Adipocyte (in vitro differentiated cells): ENCODE measurements at regions not wholly inside any gene's neighbourhood (a gene's known extent, or its start where the extent isn't known, plus 50 kb on each side); places are given as distances from the start of the nearest gene placed in this dataset.

Experiments
- DNase-seq: peaks from one replicate; pipeline ENCODE4 v3.0.0-alpha.2; 2015; ENCODE audit warnings: low read depth
- H3K27me3 ChIP-seq: replicated peaks from 2 replicates; pipeline ENCODE4 v1.7.0; 2013; ENCODE audit warnings: mild to moderate bottlenecking, low read length, moderate library complexity; ENCODE audit not compliant: control insufficient read depth, insufficient read depth
- H3K36me3 ChIP-seq: 2 replicates; pipeline ENCODE4 v1.7.0; 2013; ENCODE audit warnings: low read length, mild to moderate bottlenecking, moderate library complexity; ENCODE audit not compliant: control insufficient read depth, insufficient read depth, severe bottlenecking
- H3K4me1 ChIP-seq: 2 replicates; pipeline ENCODE4 v1.7.0; 2013; ENCODE audit warnings: mild to moderate bottlenecking, low read length, moderate library complexity; ENCODE audit not compliant: control insufficient read depth, insufficient read depth
- H3K4me3 ChIP-seq: 2 replicates; pipeline ENCODE4 v1.7.0; 2013; ENCODE audit warnings: mild to moderate bottlenecking, low read length, moderate library complexity
- H3K9ac ChIP-seq: 2 replicates; pipeline ENCODE4 v1.7.0; 2013; ENCODE audit warnings: mild to moderate bottlenecking, low read length, moderate library complexity
- H3K9me3 ChIP-seq: 2 replicates; pipeline ENCODE4 v1.7.0; 2013; ENCODE audit warnings: mild to moderate bottlenecking, low read length, moderate library complexity; ENCODE audit not compliant: control insufficient read depth

GRCh38 chr2:186255823-186256222 lies 230.2 kb upstream of the ZC3H15 start:
- DNase-seq, result no peak
- Histone ChIP-seq H3K4me3 (no peak overlapping the region), H3K9ac (no peak overlapping the region), H3K4me1 (no peaks in the 10 kb centered on the region), H3K27me3 (no peaks in the 10 kb centered on the region), H3K9me3 (no peaks in the 10 kb centered on the region), H3K36me3 (no peaks in the 10 kb centered on the region)

GRCh38 chr2:186256540-186256939 lies 229.5 kb upstream of the ZC3H15 start:
- Histone ChIP-seq H3K4me1 (no peaks in the 10 kb centered on the region), H3K9ac (no peak overlapping the region), H3K9me3 (no peaks in the 10 kb centered on the region), H3K36me3 (no peaks in the 10 kb centered on the region), H3K27me3 (no peaks in the 10 kb centered on the region), H3K4me3 (no peak overlapping the region)
- DNase-seq, result peak; percentile 80

GRCh38 chr2:186263673-186264250 lies 222.3 kb upstream of the ZC3H15 start:
- Histone ChIP-seq H3K9ac (no peak overlapping the region), H3K9me3 (no peaks in the 10 kb centered on the region)
- DNase-seq, result no peak

GRCh38 chr2:186269536-186269935 lies 216.5 kb upstream of the ZC3H15 start:
- DNase-seq, result no peak
- H3K9me3 ChIP-seq, result peaks cover 5% of the 10 kb centered on the region
- no peaks in the 10 kb centered on the region for H3K4me1 ChIP-seq
- no peaks in the 10 kb centered on the region for H3K27me3 ChIP-seq
- H3K36me3 ChIP-seq, result no peaks in the 10 kb centered on the region
- H3K4me3 ChIP-seq, result no peak overlapping the region
- no peak overlapping the region for H3K9ac ChIP-seq

More at GRCh38 chr2:186263673-186264250, 222.3 kb upstream of the ZC3H15 start:
- H3K4me3 ChIP-seq, result no peak overlapping the region
- no peaks in the 10 kb centered on the region for H3K4me1 ChIP-seq
- H3K36me3 ChIP-seq, result no peaks in the 10 kb centered on the region
- H3K27me3 ChIP-seq, result no peaks in the 10 kb centered on the region

GRCh38 chr2:186273953-186274352 lies 212.1 kb upstream of the ZC3H15 start:
- H3K27me3 ChIP-seq, result no peaks in the 10 kb centered on the region
- H3K4me3 ChIP-seq, result no peak overlapping the region
- H3K9me3 ChIP-seq, result peaks cover 5% of the 10 kb centered on the region
- no peaks in the 10 kb centered on the region for H3K4me1 ChIP-seq
- no peak for DNase-seq
- H3K9ac ChIP-seq, result no peak overlapping the region
- no peaks in the 10 kb centered on the region for H3K36me3 ChIP-seq

- H3K36me3 ChIP-seq, result no peaks in the 10 kb centered on the region
- peak; percentile 69 for DNase-seq
- no peak overlapping the region for H3K9ac ChIP-seq
- H3K4me3 ChIP-seq, result no peak overlapping the region
- peaks cover 5% of the 10 kb centered on the region for H3K9me3 ChIP-seq
- H3K27me3 ChIP-seq, result no peaks in the 10 kb centered on the region
- no peaks in the 10 kb centered on the region for H3K4me1 ChIP-seq
These were observed 211.0 kb upstream of the ZC3H15 start for GRCh38 chr2:186274936-186275575.

GRCh38 chr2:186276909-186277308 lies 209.2 kb upstream of the ZC3H15 start:
- Histone ChIP-seq H3K27me3 (no peaks in the 10 kb centered on the region), H3K9me3 (peaks cover 5% of the 10 kb centered on the region), H3K9ac (no peak overlapping the region), H3K4me3 (no peak overlapping the region), H3K4me1 (no peaks in the 10 kb centered on the region), H3K36me3 (no peaks in the 10 kb centered on the region)
- no peak for DNase-seq

GRCh38 chr2:186281726-186282125 lies 204.3 kb upstream of the ZC3H15 start:
- no peaks in the 10 kb centered on the region for H3K27me3 ChIP-seq
- no peaks in the 10 kb centered on the region for H3K36me3 ChIP-seq
- DNase-seq, result no peak
- no peaks in the 10 kb centered on the region for H3K4me1 ChIP-seq
- no peaks in the 10 kb centered on the region for H3K9me3 ChIP-seq
- no peak overlapping the region for H3K9ac ChIP-seq
- no peak overlapping the region for H3K4me3 ChIP-seq

GRCh38 chr2:186294248-186294888 lies 191.7 kb upstream of the ZC3H15 start:
- Histone ChIP-seq H3K4me1 (no peaks in the 10 kb centered on the region), H3K36me3 (no peaks in the 10 kb centered on the region), H3K9ac (no peak overlapping the region), H3K4me3 (no peak overlapping the region), H3K9me3 (no peaks in the 10 kb centered on the region), H3K27me3 (no peaks in the 10 kb centered on the region)
- no peak for DNase-seq

GRCh38 chr2:186299610-186300009 lies 186.4 kb upstream of the ZC3H15 start:
- no peak overlapping the region for H3K4me3 ChIP-seq
- no peaks in the 10 kb centered on the region for H3K27me3 ChIP-seq
- H3K9ac ChIP-seq, result no peak overlapping the region
- DNase-seq, result no peak
- no peaks in the 10 kb centered on the region for H3K9me3 ChIP-seq
- H3K36me3 ChIP-seq, result no peaks in the 10 kb centered on the region
- H3K4me1 ChIP-seq, result no peaks in the 10 kb centered on the region

- DNase-seq, result no peak
- H3K4me1 ChIP-seq, result no peaks in the 10 kb centered on the region
- no peaks in the 10 kb centered on the region for H3K36me3 ChIP-seq
- no peaks in the 10 kb centered on the region for H3K27me3 ChIP-seq
- H3K9me3 ChIP-seq, result no peaks in the 10 kb centered on the region
- no peak overlapping the region for H3K4me3 ChIP-seq
- H3K9ac ChIP-seq, result no peak overlapping the region
These were observed 183.8 kb upstream of the ZC3H15 start for GRCh38 chr2:186302263-186302662.
